ENCODE measurements at regions not wholly inside any gene's neighbourhood (a gene's known extent, or its start where the extent isn't known, plus 50 kb on each side); places are given as distances from the start of the nearest gene placed in this dataset.

DNA sequence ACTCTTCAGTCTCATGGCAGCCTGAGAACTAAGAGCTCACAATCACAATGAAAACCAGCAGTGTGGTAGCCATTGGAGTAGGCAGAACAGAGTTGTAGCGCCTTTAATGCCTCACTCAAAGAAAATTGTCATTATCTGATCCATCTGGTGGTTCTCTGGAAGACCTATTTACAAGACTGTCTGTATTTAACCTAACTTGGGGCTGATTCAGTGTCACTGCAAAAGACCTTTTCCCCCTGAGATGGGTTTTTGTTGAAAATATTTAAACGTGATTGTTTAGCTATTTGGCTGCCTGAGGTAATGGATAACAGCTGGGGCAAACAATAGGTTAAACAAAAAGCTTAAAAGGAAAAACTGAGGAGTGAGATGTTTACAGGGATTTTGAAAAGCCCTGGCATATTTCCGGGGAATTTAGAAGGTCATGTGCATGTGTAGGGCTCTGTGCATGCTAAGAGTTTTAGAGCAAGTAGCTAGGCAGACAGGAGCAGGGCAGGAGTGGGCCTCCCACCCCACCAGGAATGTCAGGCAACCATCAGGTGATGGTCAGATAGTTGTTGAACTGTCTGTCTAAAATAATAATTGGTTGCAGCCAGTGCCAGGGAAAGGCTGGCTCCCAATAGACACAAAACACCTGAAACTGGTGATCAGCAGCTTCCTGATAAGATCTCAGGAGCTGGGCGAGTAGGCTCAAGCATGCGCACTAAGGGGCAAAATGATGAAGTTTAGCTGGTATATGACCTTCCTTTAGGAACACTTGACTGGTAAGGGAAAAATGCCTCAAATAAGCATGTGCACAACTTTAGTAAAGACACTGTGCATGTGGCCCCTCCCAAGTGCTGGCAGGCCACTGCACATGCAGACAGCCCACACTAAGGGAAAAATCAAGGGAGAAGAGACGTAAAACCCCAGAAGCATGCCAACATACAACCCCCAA lies 70.8 kb upstream of the AKIRIN2 start:
- no peak for DNase-seq (ENCODE audit: low read depth)
- TF ChIP-seq, protein P1, sequence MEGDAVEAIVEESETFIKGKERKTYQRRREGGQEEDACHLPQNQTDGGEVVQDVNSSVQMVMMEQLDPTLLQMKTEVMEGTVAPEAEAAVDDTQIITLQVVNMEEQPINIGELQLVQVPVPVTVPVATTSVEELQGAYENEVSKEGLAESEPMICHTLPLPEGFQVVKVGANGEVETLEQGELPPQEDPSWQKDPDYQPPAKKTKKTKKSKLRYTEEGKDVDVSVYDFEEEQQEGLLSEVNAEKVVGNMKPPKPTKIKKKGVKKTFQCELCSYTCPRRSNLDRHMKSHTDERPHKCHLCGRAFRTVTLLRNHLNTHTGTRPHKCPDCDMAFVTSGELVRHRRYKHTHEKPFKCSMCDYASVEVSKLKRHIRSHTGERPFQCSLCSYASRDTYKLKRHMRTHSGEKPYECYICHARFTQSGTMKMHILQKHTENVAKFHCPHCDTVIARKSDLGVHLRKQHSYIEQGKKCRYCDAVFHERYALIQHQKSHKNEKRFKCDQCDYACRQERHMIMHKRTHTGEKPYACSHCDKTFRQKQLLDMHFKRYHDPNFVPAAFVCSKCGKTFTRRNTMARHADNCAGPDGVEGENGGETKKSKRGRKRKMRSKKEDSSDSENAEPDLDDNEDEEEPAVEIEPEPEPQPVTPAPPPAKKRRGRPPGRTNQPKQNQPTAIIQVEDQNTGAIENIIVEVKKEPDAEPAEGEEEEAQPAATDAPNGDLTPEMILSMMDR (IDR thresholded peaks at IDR 0.05; ENCODE audit: control insufficient read depth, extremely low read depth, insufficient read depth), result no peak
- H3K4me3 ChIP-seq (ENCODE audit: low read depth, low read length), result no peak overlapping the region

DNA sequence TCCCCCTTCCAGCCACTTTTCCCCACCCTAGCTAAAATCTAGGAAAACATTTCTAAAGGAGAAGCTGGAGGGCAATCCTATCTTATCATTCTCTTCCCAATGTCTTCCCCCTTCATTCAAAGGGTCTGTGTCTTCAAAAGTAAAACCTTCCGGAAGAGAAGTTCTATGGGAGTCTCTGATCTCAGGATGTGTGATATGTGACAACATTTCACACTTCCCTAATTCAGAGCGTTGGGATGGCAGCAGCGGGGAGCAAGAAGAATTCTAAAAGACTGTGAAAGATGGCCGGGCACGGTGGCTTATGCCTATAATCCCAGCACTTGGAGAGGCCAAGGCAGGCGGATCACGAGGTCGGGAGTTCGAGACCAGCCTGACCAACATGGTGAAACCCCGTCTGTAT lies 65.4 kb upstream of the AKIRIN2 start:
- TF ChIP-seq, protein P1 (IDR thresholded peaks at IDR 0.05; ENCODE audit: control insufficient read depth, extremely low read depth, insufficient read depth), result no peak
- no peak for DNase-seq (ENCODE audit: low read depth)
- H3K4me3 ChIP-seq (ENCODE audit: low read depth, low read length), result no peak overlapping the region

DNA sequence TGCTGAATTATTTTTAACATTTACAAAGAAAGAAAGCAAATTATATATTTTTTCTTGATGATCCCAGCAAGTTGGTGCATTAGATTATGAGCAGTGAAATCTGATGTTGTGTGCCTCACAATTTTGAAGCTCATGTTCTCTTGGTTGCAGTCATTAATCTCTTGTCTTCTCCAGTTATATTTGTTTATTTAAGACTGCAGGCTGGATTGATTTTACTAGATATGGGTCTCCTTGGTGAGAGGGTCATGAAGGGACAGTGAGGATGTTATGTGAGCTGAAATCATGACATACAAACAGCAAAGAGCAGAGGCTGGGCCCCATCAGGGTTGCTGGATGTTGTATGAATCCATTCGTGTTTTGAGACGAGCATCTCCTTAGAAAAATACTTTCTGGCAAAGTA lies 64.2 kb upstream of the AKIRIN2 start:
- TF ChIP-seq, protein P1 (IDR thresholded peaks at IDR 0.05; ENCODE audit: control insufficient read depth, extremely low read depth, insufficient read depth), result no peak

DNA sequence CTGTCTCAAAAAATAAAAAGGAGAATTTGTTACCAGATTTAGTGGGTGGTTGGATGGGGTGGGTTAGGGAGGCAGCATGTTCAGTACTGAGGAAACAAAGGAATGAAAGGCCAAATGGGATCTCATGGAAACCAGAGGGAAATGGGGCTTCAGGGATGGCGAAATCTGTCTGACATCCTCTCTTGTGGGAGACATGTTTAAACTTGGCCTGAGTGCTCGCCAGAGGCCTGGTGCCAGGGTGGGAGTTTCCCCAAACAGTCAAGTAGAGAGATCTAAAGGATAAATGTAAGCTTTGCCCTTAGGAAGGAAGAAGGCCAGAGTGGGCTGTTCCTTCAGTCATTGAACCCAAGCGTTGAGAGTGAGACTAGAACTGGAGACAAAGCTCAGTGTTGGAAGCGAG lies 61.9 kb upstream of the AKIRIN2 start:
- no peak for DNase-seq (ENCODE audit: low read depth)
- no peak overlapping the region for H3K4me3 ChIP-seq (ENCODE audit: low read depth, low read length)
- TF ChIP-seq, protein P1 (IDR thresholded peaks at IDR 0.05; ENCODE audit: control insufficient read depth, extremely low read depth, insufficient read depth), result no peak

More for the DNA sequence above, 64.2 kb upstream of the AKIRIN2 start:
- peak; percentile 6 for DNase-seq (ENCODE audit: low read depth)
- H3K4me3 ChIP-seq (ENCODE audit: low read depth, low read length), result no peak overlapping the region

DNA sequence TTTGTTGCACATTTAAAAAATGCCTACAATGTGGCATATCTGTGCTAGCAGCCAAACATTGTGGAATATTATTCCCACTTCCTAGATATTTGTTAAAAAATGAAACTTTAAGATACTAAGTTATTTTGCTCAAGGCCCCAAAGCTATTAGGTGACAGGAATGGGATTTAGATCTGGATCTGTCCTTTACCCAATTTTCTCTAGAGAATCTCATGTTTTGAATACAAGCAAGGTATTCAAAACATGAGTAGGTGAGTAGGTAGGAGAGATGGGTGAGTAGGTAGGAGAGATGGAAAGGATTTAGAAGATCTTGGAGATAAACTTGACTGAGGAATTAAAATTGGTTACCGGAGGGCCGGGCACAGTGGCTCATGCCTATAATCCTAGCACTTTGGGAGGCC lies 61.2 kb upstream of the AKIRIN2 start:
- H3K4me3 ChIP-seq (ENCODE audit: low read depth, low read length), result no peak overlapping the region
- DNase-seq (ENCODE audit: low read depth), result no peak
- TF ChIP-seq, protein P1 (IDR thresholded peaks at IDR 0.05; ENCODE audit: control insufficient read depth, extremely low read depth, insufficient read depth), result no peak

DNA sequence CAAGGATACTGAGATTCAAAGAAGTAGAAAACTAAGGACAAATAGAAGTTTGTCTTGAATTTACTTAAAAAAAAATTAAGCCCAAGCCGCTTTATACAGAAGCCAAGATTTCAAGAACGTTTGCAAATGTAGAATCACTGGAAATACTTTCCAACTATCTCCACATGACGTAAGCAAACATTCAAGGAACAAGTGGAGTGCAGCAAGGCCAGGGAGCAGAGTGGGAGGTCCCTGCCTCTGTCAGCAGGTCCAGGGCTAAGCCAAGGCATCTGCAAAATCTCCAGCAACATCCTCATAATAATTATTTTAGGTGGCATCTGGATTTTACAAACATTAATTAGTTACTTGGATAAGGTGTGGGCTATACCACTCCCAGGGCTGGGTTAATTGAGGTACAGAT lies 60.1 kb upstream of the AKIRIN2 start:
- TF ChIP-seq, protein P1 (IDR thresholded peaks at IDR 0.05; ENCODE audit: control insufficient read depth, extremely low read depth, insufficient read depth), result no peak
- H3K4me3 ChIP-seq (ENCODE audit: low read depth, low read length), result no peak overlapping the region
- DNase-seq (ENCODE audit: low read depth), result no peak
